ENCODE measurements at regions not wholly inside any gene's neighbourhood (a gene's known extent, or its start where the extent isn't known, plus 50 kb on each side); places are given as distances from the start of the nearest gene placed in this dataset.

DNA sequence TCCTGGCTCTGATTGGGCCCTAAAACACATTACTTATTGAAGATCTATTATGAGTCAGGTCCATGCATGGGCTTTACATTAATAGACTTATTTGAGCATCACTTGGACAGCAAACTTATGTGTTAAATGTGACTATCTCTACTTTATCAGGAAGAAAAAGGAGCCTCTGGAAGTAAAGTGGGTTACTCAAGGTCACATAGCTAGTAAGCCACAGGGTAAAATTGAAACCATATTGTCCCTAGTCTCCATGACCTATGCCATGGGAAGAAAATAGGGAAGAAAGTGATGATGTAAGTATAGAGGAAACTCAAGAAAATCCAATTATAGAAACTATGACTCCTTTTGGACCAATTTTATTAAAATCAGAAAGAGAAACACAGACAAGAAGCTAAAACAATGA, 555.3 kb downstream of the NUF2 start:
- DNase-seq (ENCODE audit: low read depth, low spot score), result no peak

DNA sequence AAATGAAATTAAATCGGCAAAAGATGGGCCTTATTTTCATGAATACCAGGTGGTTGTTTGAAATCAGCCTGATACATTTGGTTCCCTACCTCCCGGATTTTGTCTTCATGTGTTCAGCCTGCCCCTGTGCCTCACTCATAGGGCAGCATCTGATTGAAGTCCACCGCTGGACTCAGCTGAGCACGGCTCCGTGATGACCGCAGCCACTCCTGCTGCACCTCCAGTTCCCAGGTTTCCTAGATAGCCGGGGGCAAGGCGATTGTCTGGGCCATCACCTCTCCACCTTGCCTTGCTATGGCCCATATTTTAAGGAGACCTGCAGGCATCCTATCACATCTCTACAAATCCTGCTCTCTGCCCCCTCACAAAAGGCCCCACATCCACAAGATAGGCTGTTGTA, 563.8 kb downstream of the NUF2 start:
- DNase-seq (ENCODE audit: low read depth, low spot score), result no peak

DNA sequence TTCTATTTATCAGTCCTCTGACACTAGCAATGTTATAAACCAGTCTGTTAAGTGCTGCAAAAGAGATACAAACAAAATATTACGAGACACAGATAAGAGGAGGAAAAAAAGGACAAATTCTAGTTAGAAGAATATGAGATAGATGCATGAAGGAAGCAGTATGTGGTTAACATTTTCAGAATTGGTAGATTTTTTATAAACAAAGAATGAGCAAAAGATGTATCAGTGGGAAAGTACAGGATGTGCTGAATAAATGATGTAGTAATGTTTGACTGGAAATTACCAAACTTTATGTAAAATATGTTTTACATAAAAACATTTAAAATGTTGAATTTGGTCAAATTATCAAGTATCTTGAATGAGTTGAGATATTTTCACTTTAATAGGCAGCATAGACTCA, 574.2 kb downstream of the NUF2 start:
- no peak for DNase-seq (ENCODE audit: low read depth, low spot score)

DNA sequence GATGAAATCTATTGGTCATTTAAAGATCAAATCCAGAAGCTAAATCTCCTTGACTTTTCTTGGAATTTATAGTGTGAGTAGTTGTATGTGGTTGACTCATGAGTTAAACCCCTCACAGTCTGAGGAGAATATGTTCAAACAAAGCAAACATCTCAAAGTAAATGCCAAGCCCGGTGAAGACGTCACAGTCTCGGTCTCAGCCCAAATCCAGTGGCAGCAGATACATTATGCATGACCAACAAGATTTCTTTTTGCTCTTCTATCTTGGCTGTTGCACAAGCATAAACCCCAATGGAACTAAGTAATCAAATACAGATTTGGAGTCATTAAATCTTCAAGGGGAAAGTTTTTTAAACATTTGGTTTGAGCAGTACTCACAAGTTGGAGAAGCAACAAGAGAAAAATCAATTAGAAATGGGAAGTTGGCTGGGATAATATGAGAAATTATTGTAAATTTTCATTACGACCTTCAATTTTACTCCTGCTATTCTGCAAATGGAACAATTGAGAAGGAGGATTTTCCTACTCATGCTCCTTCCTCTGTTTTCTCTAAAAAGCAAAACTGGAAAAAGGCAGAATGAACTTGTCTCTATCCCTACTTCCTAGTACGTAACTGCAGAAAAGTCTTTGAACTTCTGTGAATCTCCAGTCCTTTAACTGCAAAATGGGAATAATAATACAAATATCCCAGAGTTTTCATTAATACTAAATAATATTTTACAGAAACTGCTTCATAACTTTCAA, 575.8 kb downstream of the NUF2 start:
- no peak for DNase-seq (ENCODE audit: low read depth, low spot score)

DNA sequence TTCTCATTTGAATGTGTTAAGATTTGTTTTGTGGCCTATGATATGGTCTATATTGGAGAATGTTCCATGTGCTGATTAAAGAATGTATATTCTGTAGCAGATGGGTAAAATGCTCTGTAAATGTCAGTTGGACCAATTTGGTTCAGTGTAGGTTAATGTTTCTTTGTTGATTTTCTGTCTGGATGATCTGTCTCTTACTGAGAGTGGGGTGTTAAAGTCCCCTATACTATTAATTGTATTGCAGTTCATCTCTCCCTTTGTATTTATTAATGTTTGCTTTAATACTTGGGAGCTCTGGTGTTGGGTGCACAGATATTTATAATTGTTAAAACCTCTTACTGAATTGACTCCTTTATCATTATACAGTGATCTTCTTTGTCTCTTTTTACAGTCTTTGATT, 584.5 kb downstream of the NUF2 start:
- no peak for DNase-seq (ENCODE audit: low read depth, low spot score)

DNA sequence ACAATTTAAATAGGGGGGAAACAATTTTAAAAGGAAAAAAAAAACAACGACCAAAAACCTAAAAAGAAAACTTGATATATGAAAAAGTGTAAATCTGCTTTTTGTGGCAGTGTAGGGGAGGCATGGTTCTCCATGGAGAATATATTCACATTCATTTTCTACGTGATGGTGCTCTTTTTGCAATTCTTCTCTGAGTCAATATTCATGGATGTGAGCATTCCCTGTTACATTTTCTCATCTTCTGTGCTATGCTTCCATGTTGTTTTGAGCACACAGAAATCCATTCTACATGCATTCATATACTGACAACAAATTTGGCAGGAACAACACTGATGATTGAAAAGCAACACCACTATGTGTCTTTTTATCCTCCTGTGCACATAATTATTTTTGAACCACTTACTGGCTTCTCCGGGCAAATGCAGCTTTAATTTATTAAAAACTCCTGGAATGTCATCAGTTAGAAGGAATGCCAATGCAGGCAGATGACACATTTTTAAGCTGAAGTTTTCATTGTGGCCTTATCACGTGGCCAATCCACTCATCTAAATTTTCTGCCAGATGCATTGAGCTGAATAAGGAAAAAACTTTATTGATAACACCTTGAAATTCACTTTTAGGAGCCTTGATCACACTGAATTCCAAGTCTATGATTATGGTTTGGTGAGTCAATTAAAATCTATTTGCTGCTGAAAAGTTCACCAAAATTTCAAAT, 590.6 kb downstream of the NUF2 start:
- no peak for DNase-seq (ENCODE audit: low read depth, low spot score)

DNA sequence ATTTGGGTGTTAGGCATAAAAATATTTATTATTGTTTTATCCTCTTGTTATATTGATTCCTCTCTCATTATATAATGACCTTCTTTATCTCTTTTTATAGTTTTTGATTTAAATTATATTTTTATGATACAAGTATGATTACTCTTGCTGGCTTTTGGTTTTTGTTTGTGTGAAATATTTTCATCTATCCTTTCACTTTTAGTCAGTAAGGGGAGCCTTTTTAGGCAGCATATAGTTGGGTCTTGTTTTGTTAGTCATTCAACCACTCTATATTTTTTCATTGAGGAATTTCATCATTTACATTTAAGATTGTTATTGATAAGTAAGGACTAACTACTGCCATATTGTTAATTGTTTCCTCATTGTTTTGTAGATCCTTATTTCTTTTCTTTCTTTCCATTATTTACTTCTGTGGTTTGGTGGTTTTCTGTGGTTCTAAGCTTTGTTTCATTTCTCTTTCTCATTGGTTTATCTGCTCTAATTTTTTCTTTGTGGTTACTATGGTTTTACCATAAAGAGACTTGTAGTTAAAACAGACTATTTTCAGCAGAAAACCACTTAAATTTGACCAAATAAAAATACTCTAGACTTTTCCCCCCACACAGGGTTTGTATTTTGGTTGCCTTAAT, 593.1 kb downstream of the NUF2 start:
- DNase-seq (ENCODE audit: low read depth, low spot score), result no peak

DNA sequence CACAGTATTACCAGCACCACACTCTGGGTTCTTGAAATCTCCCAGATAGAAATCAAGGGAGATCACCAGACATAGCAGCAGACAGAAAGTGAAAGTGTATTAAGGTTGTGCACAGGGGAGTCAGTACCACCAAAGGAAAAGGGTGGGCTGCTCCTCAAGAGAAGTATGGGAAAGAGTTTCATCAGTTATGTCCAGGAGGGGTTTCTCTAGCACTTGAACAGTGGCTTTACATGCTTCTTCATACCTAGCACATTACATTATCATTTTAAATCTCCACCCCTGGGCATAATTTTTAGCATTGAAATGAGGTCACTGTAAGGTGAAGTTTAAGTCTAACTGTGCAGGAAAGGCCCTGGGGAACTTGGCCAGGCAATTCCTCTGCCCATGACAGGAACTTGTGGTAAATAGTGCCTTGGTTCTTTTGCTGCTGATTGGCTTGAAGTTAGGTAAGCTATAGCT, 601.0 kb downstream of the NUF2 start:
- DNase-seq (ENCODE audit: low read depth, low spot score), result no peak

DNA sequence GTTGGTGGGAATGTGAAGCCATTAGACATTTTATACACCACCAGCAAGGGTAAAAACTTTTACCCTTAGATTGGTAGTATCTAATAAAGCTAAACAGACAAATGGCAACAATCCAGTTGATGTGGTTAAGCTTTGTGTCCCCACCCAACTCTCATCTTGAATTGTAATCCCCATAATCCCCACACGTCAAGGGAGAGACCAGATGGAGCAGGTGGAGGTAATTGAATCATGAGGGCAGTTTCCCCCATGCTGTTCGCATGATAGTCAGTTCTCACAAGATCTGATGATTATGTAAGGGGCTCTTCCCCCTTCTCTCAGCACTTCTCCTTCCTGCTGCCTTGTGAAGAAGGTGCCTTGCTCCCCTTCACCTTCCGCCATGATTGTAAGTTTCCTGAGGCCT, 602.3 kb downstream of the NUF2 start:
- no peak for DNase-seq (ENCODE audit: low read depth, low spot score)

DNA sequence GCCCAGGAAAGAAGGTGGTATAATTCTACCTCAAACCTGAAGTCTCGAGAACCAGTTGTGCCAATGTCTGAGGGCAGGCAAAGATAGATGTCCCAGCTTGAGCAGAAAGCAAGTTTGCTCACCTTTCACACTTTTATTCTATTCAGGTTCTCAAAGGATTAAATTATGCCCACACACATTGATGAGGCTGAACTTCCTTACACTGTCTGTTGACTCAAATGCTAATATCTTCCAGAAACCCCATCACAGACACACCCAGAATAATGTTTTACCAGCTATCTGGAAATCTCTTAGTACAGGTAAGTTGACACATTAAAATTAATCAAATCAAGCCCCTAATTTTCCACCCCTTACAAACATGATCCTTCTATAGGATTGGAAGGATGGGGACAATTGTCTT, 605.7 kb downstream of the NUF2 start:
- no peak for DNase-seq (ENCODE audit: low read depth, low spot score)

DNA sequence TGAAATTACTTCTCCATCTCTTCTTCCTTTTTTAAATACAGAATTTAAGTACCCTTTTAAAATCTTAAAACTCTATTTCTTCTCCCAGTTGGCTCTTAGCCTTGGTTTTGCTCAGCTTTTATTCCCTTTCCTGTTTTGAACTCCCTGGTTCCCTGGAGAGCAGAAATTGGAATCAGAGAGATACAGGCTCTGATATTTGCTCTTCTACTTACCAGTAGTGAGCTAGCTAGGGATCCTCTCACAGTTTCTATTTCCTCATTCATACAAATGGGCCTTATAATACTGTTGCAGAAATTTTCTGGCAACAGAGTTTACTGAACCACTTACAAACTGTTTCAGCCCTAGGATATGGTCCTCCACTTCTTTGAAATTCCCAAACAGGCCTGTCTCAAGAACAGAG, 606.3 kb downstream of the NUF2 start:
- DNase-seq (ENCODE audit: low read depth, low spot score), result no peak

DNA sequence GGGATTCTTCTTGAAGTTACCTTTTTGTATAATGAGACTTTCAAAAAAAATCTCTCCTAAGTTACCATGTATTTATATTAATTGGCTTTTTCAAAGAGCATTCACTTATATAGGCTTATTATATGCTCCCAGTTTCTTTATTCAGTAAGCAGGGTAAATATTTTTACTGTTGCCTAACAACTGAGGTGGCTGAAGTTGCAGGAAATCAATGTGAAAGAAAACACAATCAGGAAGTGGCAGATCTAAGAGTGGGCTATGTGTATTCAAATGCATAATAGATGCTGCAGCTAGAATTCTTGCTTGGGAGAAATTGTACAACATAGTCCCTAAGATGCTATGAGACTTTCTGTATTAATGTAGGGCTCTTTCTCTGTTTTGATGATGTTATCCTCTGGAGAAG, 606.9 kb downstream of the NUF2 start:
- no peak for DNase-seq (ENCODE audit: low read depth, low spot score)

DNA sequence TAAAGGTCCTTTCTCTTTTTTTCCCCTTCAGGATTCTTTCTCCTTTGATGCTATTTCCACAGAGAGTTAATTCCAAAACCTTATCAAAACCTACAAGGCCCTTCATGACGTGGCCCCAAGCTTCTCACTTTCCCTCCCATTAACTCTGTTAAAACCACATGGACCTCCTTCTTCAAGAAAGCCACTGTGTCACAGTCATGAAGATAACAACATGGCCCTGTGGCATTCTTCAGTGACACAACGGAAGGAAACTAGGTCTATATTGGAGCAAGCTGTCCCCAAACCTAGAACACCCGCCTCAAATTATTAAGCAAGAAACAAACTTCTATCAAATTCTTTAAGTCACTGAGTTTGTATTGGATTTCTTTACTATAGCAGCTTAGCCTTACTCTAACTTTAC, 611.1 kb downstream of the NUF2 start:
- no peak for DNase-seq (ENCODE audit: low read depth, low spot score)

DNA sequence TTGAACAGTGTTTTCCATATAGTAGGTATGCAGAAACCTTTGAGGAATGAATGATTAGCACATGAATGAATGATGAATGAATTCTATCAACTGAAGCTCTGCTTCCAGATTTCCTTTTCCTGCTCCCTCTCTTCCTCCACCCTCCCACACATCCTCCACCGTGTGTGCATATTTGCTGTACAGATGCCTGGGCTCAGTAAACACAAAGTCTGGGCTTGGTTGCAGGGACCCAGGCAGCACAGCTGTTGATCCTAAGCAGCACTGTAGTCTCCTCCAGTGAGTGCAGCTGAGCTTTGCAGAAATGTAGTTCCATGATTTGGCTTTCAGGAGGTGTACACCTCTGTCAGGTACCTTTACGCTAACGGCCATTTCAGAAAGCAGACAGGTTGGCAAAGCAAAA, 611.7 kb downstream of the NUF2 start:
- no peak for DNase-seq (ENCODE audit: low read depth, low spot score)

DNA sequence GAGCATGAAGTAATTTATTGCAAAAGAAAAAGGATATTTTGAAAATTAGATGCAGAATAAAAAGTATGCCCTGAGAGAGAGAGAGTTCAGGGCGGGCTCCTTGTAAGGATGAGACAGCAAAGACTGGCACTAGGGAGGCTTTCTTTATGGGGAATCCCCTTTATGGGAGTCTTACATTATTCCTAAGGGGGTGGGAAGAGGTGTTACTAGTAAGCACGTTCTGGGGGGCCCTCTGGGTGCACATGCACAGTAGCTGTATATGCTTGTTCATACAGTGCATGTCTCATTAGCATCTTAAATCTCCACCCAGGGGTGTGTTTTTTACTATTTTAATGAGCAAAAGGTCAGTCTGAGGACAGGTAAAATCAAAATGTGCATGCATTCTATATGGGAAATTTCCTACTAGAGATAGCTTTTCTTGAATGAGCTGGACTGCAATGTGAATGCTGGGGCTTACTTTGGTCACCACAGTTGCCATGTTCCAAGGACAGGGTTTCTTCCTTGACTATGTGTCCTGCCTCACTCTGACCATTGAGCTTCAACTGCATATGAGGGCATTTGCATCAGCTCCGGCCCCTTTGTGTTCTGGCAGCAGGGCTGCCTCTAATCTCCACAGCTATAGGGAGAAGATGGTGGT, 614.1 kb downstream of the NUF2 start:
- DNase-seq (ENCODE audit: low read depth, low spot score), result no peak

DNA sequence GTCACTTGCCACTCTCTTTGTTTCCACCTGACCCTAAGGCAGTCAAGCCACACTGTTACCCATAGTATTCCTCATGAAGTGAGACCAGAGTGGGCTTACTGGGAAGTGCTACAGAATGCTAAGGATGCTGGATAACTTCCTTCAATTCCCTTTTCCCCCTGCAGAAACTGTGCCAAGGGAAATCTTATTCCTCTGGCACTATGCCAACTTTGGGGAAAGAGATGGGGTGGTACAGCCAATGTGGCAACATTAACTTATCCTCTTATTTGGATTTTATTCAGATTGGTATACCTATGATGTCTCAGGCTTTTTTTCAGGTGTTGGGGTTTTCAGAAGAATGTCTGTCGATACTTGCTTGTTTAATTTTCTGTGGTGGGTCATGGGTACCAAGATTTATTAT, 599.4 kb upstream of the PBX1 start:
- DNase-seq (ENCODE audit: low read depth, low spot score), result no peak

DNA sequence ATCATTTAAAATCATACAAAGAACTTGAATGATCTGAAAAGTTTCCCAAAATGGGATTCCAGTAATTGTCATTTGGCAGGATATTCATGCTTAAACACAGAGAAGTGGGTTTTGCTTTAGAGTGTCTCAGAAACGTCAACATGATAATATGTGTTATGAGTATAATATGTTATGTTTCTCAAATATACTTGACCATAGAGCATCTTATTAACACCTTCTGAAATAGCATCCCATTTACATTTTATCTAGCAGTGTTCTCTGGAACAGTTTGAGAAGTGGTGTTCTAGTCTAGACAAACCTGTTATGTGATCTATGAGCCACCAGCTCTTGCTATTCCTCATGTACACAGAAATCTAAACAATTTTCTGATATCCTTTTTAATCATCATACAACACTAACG, 588.8 kb upstream of the PBX1 start:
- no peak for DNase-seq (ENCODE audit: low read depth, low spot score)

DNA sequence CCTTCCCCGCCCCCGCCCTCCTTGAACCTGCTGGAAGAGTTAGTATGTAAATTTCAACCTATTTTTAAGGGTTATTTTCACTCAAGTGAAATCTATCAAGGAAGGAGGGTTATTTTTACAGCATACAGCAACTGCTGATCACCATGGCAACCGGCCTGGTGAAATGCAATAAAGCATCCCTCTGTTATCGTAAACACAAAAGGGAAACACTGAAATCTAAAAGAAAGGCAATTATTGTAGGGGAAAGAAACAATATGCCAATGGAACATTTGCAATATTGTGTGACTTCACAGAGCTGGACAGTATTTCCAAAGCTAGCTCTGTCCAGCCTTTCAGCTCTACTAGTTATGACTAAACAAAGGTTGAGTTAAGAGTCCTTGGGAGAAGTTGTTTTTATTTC, 588.3 kb upstream of the PBX1 start:
- DNase-seq (ENCODE audit: low read depth, low spot score), result no peak

DNA sequence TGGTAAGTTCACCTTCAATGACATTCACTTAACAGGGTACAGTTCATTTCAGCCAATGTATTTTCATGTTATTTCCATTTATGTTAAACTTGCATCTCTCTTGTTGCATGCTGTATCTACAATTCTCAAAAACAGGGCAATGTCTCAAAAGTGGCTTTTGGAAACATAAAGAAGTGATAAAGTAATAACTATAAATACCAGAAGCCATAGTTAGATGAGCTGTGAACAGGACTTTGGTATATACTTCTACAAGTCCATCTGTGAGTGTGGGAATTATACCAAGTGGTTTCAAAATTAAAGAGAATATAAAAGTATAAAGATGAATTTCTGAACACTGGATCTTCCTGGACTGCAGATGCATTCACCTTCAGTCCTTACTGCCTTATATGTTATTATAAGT, 585.4 kb upstream of the PBX1 start:
- no peak for DNase-seq (ENCODE audit: low read depth, low spot score)

DNA sequence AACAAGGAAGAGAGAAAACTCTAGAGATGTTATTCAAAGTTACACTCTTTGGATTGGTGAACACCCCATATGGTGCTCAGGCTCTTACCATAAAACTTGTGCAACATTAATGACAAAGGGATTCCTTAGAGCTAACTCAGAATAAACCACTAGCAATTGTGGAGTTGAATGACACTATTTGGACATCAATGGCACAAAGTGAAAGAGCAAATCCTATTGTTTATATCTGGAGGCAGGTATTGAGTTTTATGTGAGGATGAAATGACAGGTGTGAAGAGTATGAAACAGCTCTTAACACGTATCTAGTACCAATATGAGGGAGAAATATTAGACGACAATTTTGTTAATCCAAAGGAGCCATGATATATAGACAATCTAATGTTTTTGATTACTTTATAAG, 584.9 kb upstream of the PBX1 start:
- no peak for DNase-seq (ENCODE audit: low read depth, low spot score)

DNA sequence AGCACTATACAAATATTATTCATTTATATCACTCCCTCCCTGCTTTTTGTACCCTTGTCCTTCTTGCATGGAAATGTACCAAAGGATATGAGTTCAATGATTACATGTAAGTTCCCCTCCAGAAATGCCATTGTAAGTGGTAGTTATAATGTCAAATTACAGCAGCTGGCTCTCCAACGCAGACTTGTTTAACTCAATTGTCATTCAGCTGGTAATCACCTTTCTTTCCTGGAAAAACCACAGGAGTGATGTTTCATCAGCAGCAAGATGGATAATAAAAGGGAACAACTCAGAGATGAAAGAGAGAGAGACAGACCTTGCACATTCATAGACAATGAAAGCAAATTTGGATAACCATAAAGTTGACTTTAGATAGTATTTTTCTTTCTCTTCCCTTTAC, 578.6 kb upstream of the PBX1 start:
- DNase-seq (ENCODE audit: low read depth, low spot score), result no peak

DNA sequence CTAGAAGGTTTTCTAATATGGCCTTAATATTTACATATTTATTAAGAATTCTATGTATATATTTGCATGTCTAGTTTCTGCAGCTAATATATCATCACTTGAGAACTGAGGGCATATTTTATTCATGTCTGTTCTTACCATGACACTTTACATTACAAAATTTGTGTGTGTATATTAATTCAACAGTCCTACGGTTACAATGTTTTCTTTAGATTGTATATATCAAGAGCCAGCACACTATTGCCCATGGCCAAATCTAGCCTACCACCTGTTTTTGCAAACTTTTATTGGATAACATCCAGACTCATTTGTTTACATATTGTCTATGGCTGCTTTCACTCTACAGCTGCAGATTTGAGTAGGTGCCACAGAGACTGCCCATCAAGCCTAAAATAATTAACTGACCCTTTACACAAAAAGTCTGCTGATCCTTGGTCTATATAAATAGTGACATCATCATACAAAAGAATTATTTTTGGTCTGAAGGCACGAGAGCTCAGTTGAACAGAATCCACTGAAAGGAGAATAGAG, 577.4 kb upstream of the PBX1 start:
- DNase-seq (ENCODE audit: low read depth, low spot score), result no peak
